GM19023 (cell line): ENCODE measurements at regions not wholly inside any gene's neighbourhood (a gene's known extent, or its start where the extent isn't known, plus 50 kb on each side); places are given as distances from the start of the nearest gene placed in this dataset.

Experiments used
- ATAC-seq: cut with Tn5 transposase; IDR thresholded peaks from one replicate; pipeline ENCODE4 v1.9.1; 2021; ENCODE audit warnings: mild to moderate bottlenecking, moderate library complexity; ENCODE audit not compliant: unreplicated experiment

- ATAC-seq: no peak
Observed at GRCh38 chr6:95489185-95489863, 88.0 kb upstream of the MANEA start.

GRCh38 chr6:95496769-95497426, 80.4 kb upstream of the MANEA start:
- ATAC-seq: no peak

- no peak for ATAC-seq
Observed at GRCh38 chr6:95501032-95501904, 76.1 kb upstream of the MANEA start.

- ATAC-seq: no peak
Observed at GRCh38 chr6:95503568-95503967, 73.8 kb upstream of the MANEA start.

GRCh38 chr6:95511404-95511803, 65.9 kb upstream of the MANEA start:
- no peak for ATAC-seq

- ATAC-seq: no peak
Observed at GRCh38 chr6:95515975-95516374, 61.4 kb upstream of the MANEA start.

- ATAC-seq: no peak
Observed at GRCh38 chr6:95517004-95517403, 60.3 kb upstream of the MANEA start.

- ATAC-seq: no peak
Observed at GRCh38 chr6:95517568-95517967, 59.8 kb upstream of the MANEA start.

- ATAC-seq: no peak
Observed at GRCh38 chr6:95518630-95519227, 58.6 kb upstream of the MANEA start.

GRCh38 chr6:95519228-95520037, 57.9 kb upstream of the MANEA start:
- ATAC-seq: no peak

GRCh38 chr6:95521181-95521580, 56.2 kb upstream of the MANEA start:
- ATAC-seq: no peak
